HG02885 (cell line): ENCODE measurements at regions not wholly inside any gene's neighbourhood (a gene's known extent, or its start where the extent isn't known, plus 50 kb on each side); places are given as distances from the start of the nearest gene placed in this dataset.
A peak's percentile ranks its signal among the peaks of the same experiment; 100 is the strongest.
"Not testable (repeated sequence)": the region's sequence is repeated elsewhere in the genome, so short reads cannot be mapped to it uniquely, and the experiment has no call there.

ENCODE experiments used
- ATAC-seq: cut with Tn5 transposase; IDR thresholded peaks from one replicate; pipeline ENCODE4 v1.9.1; 2021; ENCODE audit warnings: mild to moderate bottlenecking; ENCODE audit not compliant: unreplicated experiment, poor library complexity

GRCh38 chr6:6474170-6474920 is 114.2 kb upstream of the LY86 start:
- no peak for ATAC-seq

- no peak for ATAC-seq
Measured at GRCh38 chr6:6479785-6480184, 108.7 kb upstream of the LY86 start.

GRCh38 chr6:6482256-6482655 is 106.3 kb upstream of the LY86 start:
- ATAC-seq, result no peak

- ATAC-seq, result no peak
Measured at GRCh38 chr6:6483168-6483567, 105.4 kb upstream of the LY86 start.

GRCh38 chr6:6483733-6484132 is 104.8 kb upstream of the LY86 start:
- ATAC-seq, result no peak

- no peak for ATAC-seq
Measured at GRCh38 chr6:6484681-6485080, 103.8 kb upstream of the LY86 start.

GRCh38 chr6:6486595-6486994 is 101.9 kb upstream of the LY86 start:
- no peak for ATAC-seq

GRCh38 chr6:6491761-6492160 is 96.8 kb upstream of the LY86 start:
- no peak for ATAC-seq

- ATAC-seq, result no peak
Measured at GRCh38 chr6:6492675-6493074, 95.8 kb upstream of the LY86 start.

GRCh38 chr6:6494139-6494538 is 94.4 kb upstream of the LY86 start:
- not testable (repeated sequence) for ATAC-seq

GRCh38 chr6:6494677-6495076 is 93.8 kb upstream of the LY86 start:
- peak; percentile 79 for ATAC-seq

- no peak for ATAC-seq
Measured at GRCh38 chr6:6495851-6496250, 92.7 kb upstream of the LY86 start.

GRCh38 chr6:6497541-6497940 is 91.0 kb upstream of the LY86 start:
- no peak for ATAC-seq

GRCh38 chr6:6497976-6498375 is 90.5 kb upstream of the LY86 start:
- ATAC-seq, result no peak

- no peak for ATAC-seq
Measured at GRCh38 chr6:6503191-6503590, 85.3 kb upstream of the LY86 start.

GRCh38 chr6:6505111-6505510 is 83.4 kb upstream of the LY86 start:
- no peak for ATAC-seq

GRCh38 chr6:6508643-6509042 is 79.9 kb upstream of the LY86 start:
- no peak for ATAC-seq

- no peak for ATAC-seq
Measured at GRCh38 chr6:6509284-6509683, 79.2 kb upstream of the LY86 start.

GRCh38 chr6:6512711-6513110 is 75.8 kb upstream of the LY86 start:
- no peak for ATAC-seq

- peak; percentile 80 for ATAC-seq
Measured at GRCh38 chr6:6515691-6516607, 72.6 kb upstream of the LY86 start.

GRCh38 chr6:6516666-6517458 is 71.7 kb upstream of the LY86 start:
- peak; percentile 17 for ATAC-seq
